Effector memory CD8-positive, alpha-beta T cell (primary cell): ENCODE measurements at regions not wholly inside any gene's neighbourhood (a gene's known extent, or its start where the extent isn't known, plus 50 kb on each side); places are given as distances from the start of the nearest gene placed in this dataset.
A peak's percentile ranks its signal among the peaks of the same experiment; 100 is the strongest.

Experiments used
- ATAC-seq: fragments of 150-1000 bp; cut with Tn5 transposase; replicated peaks from 2 replicates; pipeline ENCODE4 v1.10.0; 2021; ENCODE audit warnings: mild to moderate bottlenecking, moderate library complexity
- DNase-seq, 3 experiments: peaks; one replicate each; pipeline ENCODE4 v3.0.0; 2021
- H3K27ac Mint-ChIP-seq, 2 donors: one replicate each; pipeline ENCODE4 v1.8.0; 2022; ENCODE audit warnings: mild to moderate bottlenecking in 2 of 2, mixed read lengths in 2 of 2, moderate library complexity in 2 of 2
- H3K27me3 Mint-ChIP-seq, 2 donors: one replicate each; pipeline ENCODE4 v1.8.0; 2022; ENCODE audit warnings: mixed read lengths in 2 of 2
- H3K36me3 Mint-ChIP-seq: one replicate; pipeline ENCODE4 v1.8.0; 2022; ENCODE audit warnings: mild to moderate bottlenecking, moderate library complexity, mixed read lengths; ENCODE audit not compliant: insufficient read depth
- H3K4me1 Mint-ChIP-seq, 2 donors: one replicate each; pipeline ENCODE4 v1.8.0; 2022; ENCODE audit warnings: low read depth in 2 of 2, mixed read lengths in 2 of 2
- H3K4me3 Mint-ChIP-seq, 2 donors: one replicate each; pipeline ENCODE4 v1.8.0; 2022; ENCODE audit warnings: mild to moderate bottlenecking in 2 of 2, mixed read lengths in 2 of 2, moderate library complexity in 2 of 2
- H3K9me3 Mint-ChIP-seq, 2 donors: one replicate each; pipeline ENCODE4 v1.8.0; 2022; ENCODE audit warnings: mixed read lengths in 2 of 2

GRCh38 chr6:115016593-115016992 is 673.8 kb upstream of the HS3ST5 start:
- H3K27ac Mint-ChIP-seq, result no peak overlapping the region
- no peaks in the 10 kb centered on the region for H3K36me3 Mint-ChIP-seq
- no peaks in the 10 kb centered on the region for H3K27me3 Mint-ChIP-seq
- H3K9me3 Mint-ChIP-seq, result peaks cover 0 to 4% of the 10 kb centered on the region in 2 donors
- DNase-seq (no peak), ATAC-seq (no peak)
- H3K4me3 Mint-ChIP-seq, result no peak overlapping the region
- H3K4me1 Mint-ChIP-seq, result no peaks in the 10 kb centered on the region

DNA sequence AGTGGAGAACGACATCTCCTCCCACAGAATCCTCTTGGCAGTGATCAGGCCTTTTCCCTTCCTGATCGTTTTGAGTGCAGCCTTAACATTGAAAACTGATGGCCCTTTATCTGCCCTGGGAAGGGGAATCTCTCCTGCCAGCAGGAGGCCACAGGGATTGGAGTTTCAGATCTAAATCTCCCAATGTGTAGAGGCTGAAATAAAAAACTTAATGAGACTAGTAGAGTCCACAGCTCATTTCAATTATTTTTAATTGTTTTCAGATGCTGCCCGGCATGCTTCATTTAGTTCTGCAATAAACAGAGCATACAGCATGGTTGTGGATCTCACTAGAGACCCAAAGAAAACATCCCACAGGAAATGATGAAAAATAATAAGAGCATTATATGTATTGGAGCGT is 662.2 kb upstream of the HS3ST5 start:
- no peak for DNase-seq
- no peak overlapping the region for H3K27ac Mint-ChIP-seq
- peaks cover 0 to 4% of the 10 kb centered on the region in 2 donors for H3K4me1 Mint-ChIP-seq
- peaks cover 5 to 7% of the 10 kb centered on the region in 2 donors for H3K9me3 Mint-ChIP-seq
- no peaks in the 10 kb centered on the region for H3K27me3 Mint-ChIP-seq
- no peak overlapping the region for H3K4me3 Mint-ChIP-seq
- no peaks in the 10 kb centered on the region for H3K36me3 Mint-ChIP-seq
- no peak for ATAC-seq

GRCh38 chr6:115004204-115004603 is 661.4 kb upstream of the HS3ST5 start:
- H3K9me3 Mint-ChIP-seq, result peaks cover under 1 to 5% of the 10 kb centered on the region in 2 donors
- no peak overlapping the region for H3K27ac Mint-ChIP-seq
- DNase-seq, result no peak
- no peak for ATAC-seq
- no peaks in the 10 kb centered on the region for H3K27me3 Mint-ChIP-seq
- H3K36me3 Mint-ChIP-seq, result no peaks in the 10 kb centered on the region
- no peak overlapping the region for H3K4me3 Mint-ChIP-seq
- H3K4me1 Mint-ChIP-seq, result peaks cover 0 to 4% of the 10 kb centered on the region in 2 donors

DNA sequence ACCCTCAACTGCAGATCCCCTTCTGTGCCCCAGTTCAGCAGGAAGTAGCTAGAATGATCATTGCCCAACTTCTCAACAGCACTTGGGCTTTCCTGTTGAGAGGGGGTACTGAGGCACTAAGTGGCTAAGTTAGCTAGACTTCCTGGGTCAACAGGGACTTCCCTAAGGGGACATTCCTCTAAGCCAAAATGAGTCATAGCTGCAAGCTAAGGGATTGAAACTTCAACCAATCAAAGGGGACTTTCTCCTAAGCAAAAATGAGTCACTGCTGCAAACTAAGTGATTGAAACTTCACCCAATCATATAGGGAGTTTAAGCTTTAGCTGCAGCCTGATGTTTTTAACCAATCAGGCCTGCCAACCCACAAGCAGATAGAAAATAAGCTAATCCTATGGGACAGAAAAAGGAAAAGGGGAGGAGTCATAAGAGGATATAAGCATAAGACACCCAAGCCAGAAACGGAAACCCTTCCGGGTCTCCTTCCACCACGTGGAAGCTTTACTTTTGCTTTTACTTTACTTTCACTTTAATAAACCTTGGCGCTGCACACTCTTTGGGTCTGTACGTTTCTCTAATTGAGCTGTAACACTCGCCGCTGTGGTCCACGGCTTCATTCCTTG is 659.0 kb upstream of the HS3ST5 start:
- ATAC-seq (no peak), DNase-seq (no peak)
- Mint-ChIP-seq H3K4me3 (peak overlapping the region; percentile 53 to 72), H3K27me3 (no peaks in the 10 kb centered on the region), H3K9me3 (peaks cover 0 to 5% of the 10 kb centered on the region in 2 donors), H3K36me3 (no peaks in the 10 kb centered on the region), H3K27ac (peak overlapping the region; percentile 15 to 41), H3K4me1 (peaks cover 0 to 4% of the 10 kb centered on the region in 2 donors)

DNA sequence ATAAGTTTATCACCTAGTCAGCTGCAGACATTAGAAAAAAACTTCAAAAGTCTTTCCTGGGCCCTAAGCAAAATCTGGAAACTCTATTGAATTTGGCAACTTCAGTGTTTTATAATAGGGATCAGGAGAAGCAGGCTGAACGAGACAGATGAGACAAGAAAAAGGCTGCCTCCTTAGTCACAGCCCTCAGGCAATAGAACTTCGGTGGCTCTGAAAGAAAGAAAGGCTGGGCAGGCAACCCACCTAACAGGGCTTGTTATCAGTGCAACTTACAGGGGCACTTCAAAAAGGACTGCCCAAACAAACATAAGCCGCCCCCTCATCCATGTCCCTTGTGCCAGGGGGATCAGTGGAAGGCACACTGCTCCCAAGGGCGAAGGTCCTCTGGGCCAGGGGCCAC is 657.9 kb upstream of the HS3ST5 start:
- H3K27ac Mint-ChIP-seq, result no peak overlapping the region
- no peak for DNase-seq
- no peaks in the 10 kb centered on the region for H3K27me3 Mint-ChIP-seq
- no peak for ATAC-seq
- peaks cover 0 to 4% of the 10 kb centered on the region in 2 donors for H3K4me1 Mint-ChIP-seq
- peaks cover 0 to 5% of the 10 kb centered on the region in 2 donors for H3K9me3 Mint-ChIP-seq
- H3K4me3 Mint-ChIP-seq, result no peak overlapping the region
- H3K36me3 Mint-ChIP-seq, result no peaks in the 10 kb centered on the region

- Mint-ChIP-seq H3K36me3 (no peaks in the 10 kb centered on the region), H3K4me1 (peaks cover 0 to 4% of the 10 kb centered on the region in 2 donors), H3K4me3 (no peak overlapping the region), H3K9me3 (peaks cover 0 to 5% of the 10 kb centered on the region in 2 donors), H3K27ac (peak overlapping the region in 1 of 2 donors; percentile 77), H3K27me3 (no peaks in the 10 kb centered on the region)
- ATAC-seq, result no peak
- DNase-seq, result no peak
Measured at GRCh38 chr6:114998492-114998891, 655.7 kb upstream of the HS3ST5 start.

GRCh38 chr6:114997813-114998292 is 655.0 kb upstream of the HS3ST5 start:
- Mint-ChIP-seq H3K27me3 (no peaks in the 10 kb centered on the region), H3K36me3 (no peaks in the 10 kb centered on the region), H3K9me3 (peaks cover 0 to 3% of the 10 kb centered on the region in 2 donors), H3K4me1 (peaks cover 0 to 4% of the 10 kb centered on the region in 2 donors), H3K4me3 (peak overlapping the region; percentile 23 to 68), H3K27ac (peak overlapping the region in 1 of 2 donors; percentile 77)
- ATAC-seq, result no peak
- DNase-seq, result no peak

DNA sequence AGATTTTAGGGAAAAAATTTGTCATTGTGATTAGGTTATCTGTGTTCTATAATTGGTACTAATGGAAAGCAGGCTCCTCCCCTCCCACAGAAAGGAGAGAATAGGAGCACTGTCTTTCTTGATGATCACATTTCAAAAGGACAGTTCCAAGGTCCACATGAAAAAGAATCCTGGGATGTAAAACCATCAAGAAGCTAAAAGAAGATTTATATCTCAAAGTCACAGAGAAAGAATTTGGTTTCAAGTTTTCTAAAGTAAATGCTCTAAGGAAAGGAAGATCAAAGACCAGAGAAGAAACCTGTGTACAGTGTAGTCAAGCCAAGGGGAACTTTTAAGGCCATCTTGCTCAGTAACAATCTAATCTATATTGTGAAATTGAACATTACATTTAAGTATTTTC is 652.7 kb upstream of the HS3ST5 start:
- H3K36me3 Mint-ChIP-seq, result no peaks in the 10 kb centered on the region

DNA sequence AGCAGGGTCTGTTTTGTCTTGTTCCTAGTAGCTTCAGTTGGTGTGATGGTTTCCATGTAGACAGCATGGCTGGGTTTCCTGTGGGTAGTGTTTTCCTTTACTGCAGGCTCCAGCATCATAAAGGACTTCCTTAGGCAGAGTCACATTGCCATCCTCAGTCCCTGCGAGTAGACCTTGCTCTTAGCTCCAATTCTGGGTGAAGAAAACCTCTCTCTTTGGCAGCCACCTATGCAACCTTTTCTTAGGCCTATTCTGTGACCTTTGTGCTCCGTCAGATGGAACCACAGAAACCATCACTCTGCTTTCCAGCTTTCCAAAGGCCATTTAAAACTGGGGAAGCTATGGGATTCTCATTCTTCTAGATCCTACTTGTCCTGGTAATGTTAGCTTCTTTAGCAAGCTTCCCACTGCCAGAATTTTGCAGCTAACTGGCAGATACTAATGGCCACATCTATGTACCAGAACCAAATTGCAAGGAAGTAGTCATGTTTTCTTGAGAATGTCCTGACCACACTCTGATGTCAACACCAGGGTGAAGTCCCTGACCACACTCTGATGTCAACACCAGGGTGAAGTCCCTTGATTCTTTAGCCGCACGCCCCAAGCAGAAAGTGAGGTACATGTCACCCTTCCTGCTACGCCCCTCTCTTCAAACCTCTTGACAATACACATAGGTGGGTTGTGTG is 646.6 kb upstream of the HS3ST5 start:
- H3K27ac Mint-ChIP-seq, result no peak overlapping the region
- H3K27me3 Mint-ChIP-seq, result no peaks in the 10 kb centered on the region
- H3K4me3 Mint-ChIP-seq, result no peak overlapping the region
- no peaks in the 10 kb centered on the region for H3K4me1 Mint-ChIP-seq
- H3K36me3 Mint-ChIP-seq, result peaks cover 1% of the 10 kb centered on the region
- H3K9me3 Mint-ChIP-seq, result no peaks in the 10 kb centered on the region
- DNase-seq, result no peak
- ATAC-seq, result no peak

More for the DNA sequence above, 652.7 kb upstream of the HS3ST5 start:
- no peak for ATAC-seq
- Mint-ChIP-seq H3K27me3 (no peaks in the 10 kb centered on the region), H3K9me3 (peaks cover 0 to 3% of the 10 kb centered on the region in 2 donors), H3K4me3 (no peak overlapping the region), H3K4me1 (no peaks in the 10 kb centered on the region), H3K27ac (no peak overlapping the region)
- DNase-seq, result no peak

- Mint-ChIP-seq H3K27ac (no peak overlapping the region), H3K36me3 (peaks cover 3% of the 10 kb centered on the region), H3K4me3 (no peak overlapping the region), H3K27me3 (no peaks in the 10 kb centered on the region), H3K9me3 (no peaks in the 10 kb centered on the region), H3K4me1 (no peaks in the 10 kb centered on the region)
- DNase-seq, result no peak
- no peak for ATAC-seq
Measured at GRCh38 chr6:114987281-114987680, 644.5 kb upstream of the HS3ST5 start.

DNA sequence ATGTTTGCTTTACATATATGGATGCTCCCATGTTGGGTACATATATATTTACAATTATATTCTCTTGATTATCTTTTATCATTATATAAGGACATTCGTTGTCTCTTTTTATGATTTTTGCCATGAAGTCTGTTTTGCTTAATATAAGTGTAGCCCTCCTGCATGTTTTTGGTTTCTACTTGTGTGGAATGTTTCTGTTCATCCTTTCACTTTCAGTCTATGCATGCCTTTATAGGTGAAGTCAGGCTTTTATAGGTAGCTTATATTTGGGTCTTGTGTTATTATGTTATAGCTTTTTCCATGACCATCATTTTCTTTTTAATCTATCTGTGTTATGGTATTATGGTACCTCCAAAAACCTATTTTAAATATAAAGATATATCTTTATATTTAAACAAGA is 612.5 kb upstream of the HS3ST5 start:
- Mint-ChIP-seq H3K27me3 (no peaks in the 10 kb centered on the region), H3K4me3 (no peak overlapping the region), H3K27ac (no peak overlapping the region), H3K4me1 (no peaks in the 10 kb centered on the region), H3K36me3 (no peaks in the 10 kb centered on the region), H3K9me3 (peaks cover 5 to 6% of the 10 kb centered on the region in 2 donors)
- DNase-seq (no peak), ATAC-seq (no peak)

DNA sequence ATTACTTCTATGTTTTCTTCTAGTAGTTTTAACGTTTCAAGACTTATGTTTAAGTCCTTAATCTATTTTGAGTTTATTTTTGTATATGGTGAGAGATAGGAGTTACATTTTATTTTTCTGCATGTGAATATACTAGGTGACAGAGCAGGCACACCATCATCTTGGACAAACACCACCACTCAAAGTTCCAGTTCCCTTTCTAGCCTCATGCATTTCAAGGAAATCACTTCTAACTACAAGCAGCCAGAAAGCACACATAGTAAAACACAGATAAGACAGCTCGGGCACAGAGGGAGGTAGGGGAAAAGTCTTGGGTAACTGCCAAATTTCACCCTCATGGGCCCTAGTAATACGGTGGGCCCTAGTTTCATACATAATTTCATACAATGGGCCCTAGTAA is 609.4 kb upstream of the HS3ST5 start:
- H3K27me3 Mint-ChIP-seq, result no peaks in the 10 kb centered on the region
- DNase-seq, result no peak
- H3K4me3 Mint-ChIP-seq, result no peak overlapping the region
- no peaks in the 10 kb centered on the region for H3K36me3 Mint-ChIP-seq
- H3K4me1 Mint-ChIP-seq, result no peaks in the 10 kb centered on the region
- H3K9me3 Mint-ChIP-seq, result peaks cover 3 to 6% of the 10 kb centered on the region in 2 donors
- ATAC-seq, result no peak
- H3K27ac Mint-ChIP-seq, result no peak overlapping the region

- DNase-seq (no peak), ATAC-seq (no peak)
- Mint-ChIP-seq H3K4me1 (no peaks in the 10 kb centered on the region), H3K4me3 (no peak overlapping the region), H3K27ac (no peak overlapping the region), H3K27me3 (no peaks in the 10 kb centered on the region), H3K36me3 (no peaks in the 10 kb centered on the region), H3K9me3 (peaks cover 14 to 17% of the 10 kb centered on the region in 2 donors)
Measured at GRCh38 chr6:114945392-114945791, 602.6 kb upstream of the HS3ST5 start.

DNA sequence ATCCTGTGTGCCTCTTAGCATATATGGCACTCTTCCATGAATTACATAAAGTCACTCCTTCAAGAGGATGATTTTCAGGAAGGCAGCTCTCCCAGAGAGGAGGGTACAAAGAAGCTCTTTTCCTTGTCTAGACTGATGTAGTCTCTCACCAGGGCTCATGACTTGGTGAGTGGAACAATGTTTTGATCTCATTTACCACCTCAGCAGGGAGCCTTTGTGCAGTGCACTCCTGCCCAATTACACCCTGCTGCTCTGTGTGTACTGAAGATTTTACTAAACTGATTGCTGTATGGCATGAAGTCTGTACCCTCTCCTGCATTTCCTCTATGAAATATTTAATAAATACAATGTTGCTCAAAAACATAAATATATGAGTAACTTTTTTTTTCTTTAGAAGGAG is 598.3 kb upstream of the HS3ST5 start:
- no peaks in the 10 kb centered on the region for H3K36me3 Mint-ChIP-seq
- no peaks in the 10 kb centered on the region for H3K27me3 Mint-ChIP-seq
- peaks cover 6 to 17% of the 10 kb centered on the region in 2 donors for H3K9me3 Mint-ChIP-seq
- no peak overlapping the region for H3K4me3 Mint-ChIP-seq
- H3K27ac Mint-ChIP-seq, result no peak overlapping the region
- H3K4me1 Mint-ChIP-seq, result no peaks in the 10 kb centered on the region
- no peak for DNase-seq
- no peak for ATAC-seq
